ENCODE measurements at regions not wholly inside any gene's neighbourhood (a gene's known extent, or its start where the extent isn't known, plus 50 kb on each side); places are given as distances from the start of the nearest gene placed in this dataset.

- Histone ChIP-seq H3K9me3 (no peaks in the 10 kb centered on the region), H3K4me1 (no peaks in the 10 kb centered on the region), H3K36me3 (no peaks in the 10 kb centered on the region), H3K4me3 (no peak overlapping the region), H3K27me3 (no peaks in the 10 kb centered on the region), H3K27ac (no peak overlapping the region)
- DNase-seq = no peak
- TF ChIP-seq POLR2A (IDR thresholded peaks at IDR 0.05) = no peak
- TF ChIP-seq CTCF (IDR thresholded peaks at IDR 0.05) = no peak
Observed at GRCh38 chr12:78385541-78385940, 479.0 kb upstream of the SYT1 start.

- TF ChIP-seq POLR2A (IDR thresholded peaks at IDR 0.05) (no peak), CTCF (IDR thresholded peaks at IDR 0.05) (no peak)
- Histone ChIP-seq H3K36me3 (no peaks in the 10 kb centered on the region), H3K27me3 (no peaks in the 10 kb centered on the region), H3K4me3 (no peak overlapping the region), H3K27ac (no peak overlapping the region), H3K4me1 (no peaks in the 10 kb centered on the region), H3K9me3 (no peaks in the 10 kb centered on the region)
- no peak for DNase-seq
Observed at GRCh38 chr12:78386871-78387270, 477.7 kb upstream of the SYT1 start.

GRCh38 chr12:78387721-78388120 is 476.9 kb upstream of the SYT1 start:
- Histone ChIP-seq H3K27ac (no peak overlapping the region), H3K9me3 (no peaks in the 10 kb centered on the region), H3K36me3 (no peaks in the 10 kb centered on the region), H3K27me3 (no peaks in the 10 kb centered on the region), H3K4me1 (no peaks in the 10 kb centered on the region), H3K4me3 (no peak overlapping the region)
- TF ChIP-seq CTCF (IDR thresholded peaks at IDR 0.05) (no peak), POLR2A (IDR thresholded peaks at IDR 0.05) (no peak)
- no peak for DNase-seq

- H3K4me3 ChIP-seq = no peak overlapping the region
- H3K9me3 ChIP-seq = no peaks in the 10 kb centered on the region
- H3K27ac ChIP-seq = no peak overlapping the region
- no peak for DNase-seq
- H3K27me3 ChIP-seq = no peaks in the 10 kb centered on the region
- no peaks in the 10 kb centered on the region for H3K36me3 ChIP-seq
- no peaks in the 10 kb centered on the region for H3K4me1 ChIP-seq
- TF ChIP-seq CTCF (IDR thresholded peaks at IDR 0.05) (no peak), POLR2A (IDR thresholded peaks at IDR 0.05) (no peak)
Observed at GRCh38 chr12:78388461-78388860, 476.1 kb upstream of the SYT1 start.

- no peak for DNase-seq
- TF ChIP-seq CTCF (IDR thresholded peaks at IDR 0.05) = no peak
- TF ChIP-seq POLR2A (IDR thresholded peaks at IDR 0.05) = no peak
- H3K27me3 ChIP-seq = no peaks in the 10 kb centered on the region
- H3K36me3 ChIP-seq = no peaks in the 10 kb centered on the region
- no peaks in the 10 kb centered on the region for H3K9me3 ChIP-seq
- no peak overlapping the region for H3K27ac ChIP-seq
- no peak overlapping the region for H3K4me3 ChIP-seq
- no peaks in the 10 kb centered on the region for H3K4me1 ChIP-seq
Observed at GRCh38 chr12:78390920-78391319, 473.7 kb upstream of the SYT1 start.

GRCh38 chr12:78392918-78393317 is 471.7 kb upstream of the SYT1 start:
- no peak overlapping the region for H3K27ac ChIP-seq
- H3K4me3 ChIP-seq = no peak overlapping the region
- no peaks in the 10 kb centered on the region for H3K4me1 ChIP-seq
- no peak for TF ChIP-seq POLR2A (IDR thresholded peaks at IDR 0.05)
- no peak for TF ChIP-seq CTCF (IDR thresholded peaks at IDR 0.05)
- no peaks in the 10 kb centered on the region for H3K27me3 ChIP-seq
- H3K9me3 ChIP-seq = no peaks in the 10 kb centered on the region
- H3K36me3 ChIP-seq = no peaks in the 10 kb centered on the region
- DNase-seq = no peak
